ENCODE measurements at regions not wholly inside any gene's neighbourhood (a gene's known extent, or its start where the extent isn't known, plus 50 kb on each side); places are given as distances from the start of the nearest gene placed in this dataset.

- TF ChIP-seq CTCF (IDR thresholded peaks at IDR 0.05; ENCODE audit: insufficient read depth, low read depth, low read length) (no peak), EZH2 (IDR thresholded peaks at IDR 0.05; ENCODE audit: insufficient read depth, low read length) (no peak)
Measured at GRCh38 chr11:122486793-122487495, 168.6 kb upstream of the UBASH3B start.

Data from astrocyte (in vitro differentiated cells and primary cell).